GM21576 (cell line): ENCODE measurements at regions not wholly inside any gene's neighbourhood (a gene's known extent, or its start where the extent isn't known, plus 50 kb on each side); places are given as distances from the start of the nearest gene placed in this dataset.
"Not testable (repeated sequence)": the region's sequence is repeated elsewhere in the genome, so short reads cannot be mapped to it uniquely, and the experiment has no call there.

Experiments
- ATAC-seq: cut with Tn5 transposase; IDR thresholded peaks from one replicate; pipeline ENCODE4 v1.9.1; 2021; ENCODE audit warnings: mild to moderate bottlenecking, moderate library complexity; ENCODE audit not compliant: unreplicated experiment

DNA sequence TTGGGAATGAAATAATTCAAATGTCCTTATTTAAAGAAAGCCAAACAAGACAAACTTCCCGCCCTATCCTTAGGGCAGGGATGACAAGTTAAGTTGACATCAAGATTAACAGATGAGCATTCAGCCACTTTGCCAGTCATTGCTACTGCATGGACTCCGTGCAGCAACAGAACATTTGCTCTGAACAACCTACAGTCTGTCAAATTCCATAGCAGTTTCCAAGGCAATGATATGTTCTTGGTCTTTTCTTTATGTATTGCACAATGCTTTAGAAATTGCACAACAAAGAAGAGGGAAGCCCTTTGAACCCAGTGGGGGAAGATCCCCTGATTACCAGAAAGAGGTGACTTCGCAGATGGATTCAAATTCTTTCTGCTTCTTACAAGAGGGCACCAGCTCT is 269.8 kb downstream of the BCAT1 start:
- ATAC-seq, result no peak

GRCh38 chr12:24678436-24678835 is 270.5 kb downstream of the BCAT1 start:
- ATAC-seq, result no peak

DNA sequence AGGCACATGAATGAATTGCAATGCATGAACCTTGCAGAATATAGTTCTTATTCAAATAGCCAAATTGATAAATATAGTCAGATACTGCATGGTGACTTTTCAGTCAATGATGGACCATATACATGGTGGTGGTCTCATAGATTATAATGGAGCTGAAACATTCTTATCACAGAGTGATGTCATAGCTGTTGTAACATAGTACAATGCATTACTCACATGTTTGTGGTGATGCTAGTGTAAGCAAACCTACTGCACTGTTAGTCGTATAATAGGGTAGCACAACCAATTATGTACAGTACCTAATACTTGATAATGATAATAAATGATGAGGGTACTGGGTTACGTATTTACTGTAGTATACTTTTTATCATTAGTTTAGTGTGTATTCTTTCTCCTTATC is 280.3 kb downstream of the BCAT1 start:
- no peak for ATAC-seq

GRCh38 chr12:24664161-24664880 is 284.6 kb downstream of the BCAT1 start:
- no peak for ATAC-seq

GRCh38 chr12:24661657-24662096 is 287.2 kb downstream of the BCAT1 start:
- no peak for ATAC-seq

DNA sequence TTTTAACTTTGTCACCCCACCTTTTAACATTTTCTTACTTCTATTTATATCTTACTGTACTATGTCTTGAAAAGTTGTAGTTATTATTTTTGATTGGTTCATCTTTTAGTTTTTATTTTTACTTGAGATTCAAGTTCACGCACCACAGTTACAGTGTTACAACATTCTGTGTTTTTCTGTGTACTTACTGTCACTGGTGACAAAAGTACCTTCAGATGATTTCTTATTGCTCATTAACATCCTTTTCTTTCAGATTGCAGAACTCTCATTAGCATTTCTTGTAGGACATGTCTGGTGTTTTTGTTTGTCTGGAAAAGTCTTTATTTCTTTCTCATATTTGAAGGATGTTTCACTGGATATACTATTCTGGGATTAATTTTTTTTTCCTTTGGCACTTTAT is 289.9 kb downstream of the BCAT1 start:
- ATAC-seq, result no peak

GRCh38 chr12:24654344-24654743 is 294.6 kb downstream of the BCAT1 start:
- ATAC-seq, result not testable (repeated sequence)

GRCh38 chr12:24649634-24650033 is 299.3 kb downstream of the BCAT1 start:
- no peak for ATAC-seq

- ATAC-seq, result no peak
These were observed 299.7 kb downstream of the BCAT1 start for GRCh38 chr12:24649209-24649608.

DNA sequence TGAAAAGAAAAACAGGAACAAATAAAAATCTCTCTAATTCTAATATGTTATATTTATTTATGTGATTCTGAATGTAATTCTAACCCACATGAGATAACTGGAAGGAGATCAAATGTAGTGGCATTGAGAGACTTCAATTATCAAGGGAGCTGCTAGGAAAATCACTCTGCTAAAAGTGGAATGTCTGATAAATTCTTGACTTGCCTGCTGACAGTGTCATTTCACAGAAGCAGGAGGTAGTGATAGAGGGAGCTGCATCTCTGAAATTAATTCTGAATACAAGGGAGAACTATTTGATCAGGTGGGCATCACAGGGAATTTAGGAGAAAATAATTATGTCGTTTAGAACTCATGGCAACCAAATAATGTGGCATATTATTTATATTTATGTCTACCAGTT is 303.6 kb downstream of the BCAT1 start:
- ATAC-seq, result no peak

- no peak for ATAC-seq
These were observed 305.5 kb downstream of the BCAT1 start for GRCh38 chr12:24643120-24644119.

GRCh38 chr12:24639641-24640040 is 309.3 kb downstream of the BCAT1 start:
- ATAC-seq, result no peak

DNA sequence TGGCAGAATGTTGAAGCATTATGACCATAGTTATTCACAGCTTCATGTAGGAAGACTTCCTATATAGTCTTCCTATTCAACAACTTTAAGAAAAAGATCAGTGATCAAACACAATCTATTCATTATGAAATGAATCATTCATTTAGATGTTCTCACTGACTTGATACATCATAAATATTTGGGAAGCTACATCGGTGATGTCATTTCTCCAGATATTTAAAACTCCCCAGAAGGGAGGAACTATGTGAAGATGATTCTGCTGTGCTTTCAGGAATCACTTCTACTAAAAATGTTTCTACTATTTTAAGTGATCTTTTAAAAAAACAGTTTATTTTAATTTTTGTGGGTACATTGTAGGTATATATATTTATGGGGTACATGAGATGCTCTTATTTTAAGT is 316.4 kb downstream of the BCAT1 start:
- ATAC-seq, result no peak

DNA sequence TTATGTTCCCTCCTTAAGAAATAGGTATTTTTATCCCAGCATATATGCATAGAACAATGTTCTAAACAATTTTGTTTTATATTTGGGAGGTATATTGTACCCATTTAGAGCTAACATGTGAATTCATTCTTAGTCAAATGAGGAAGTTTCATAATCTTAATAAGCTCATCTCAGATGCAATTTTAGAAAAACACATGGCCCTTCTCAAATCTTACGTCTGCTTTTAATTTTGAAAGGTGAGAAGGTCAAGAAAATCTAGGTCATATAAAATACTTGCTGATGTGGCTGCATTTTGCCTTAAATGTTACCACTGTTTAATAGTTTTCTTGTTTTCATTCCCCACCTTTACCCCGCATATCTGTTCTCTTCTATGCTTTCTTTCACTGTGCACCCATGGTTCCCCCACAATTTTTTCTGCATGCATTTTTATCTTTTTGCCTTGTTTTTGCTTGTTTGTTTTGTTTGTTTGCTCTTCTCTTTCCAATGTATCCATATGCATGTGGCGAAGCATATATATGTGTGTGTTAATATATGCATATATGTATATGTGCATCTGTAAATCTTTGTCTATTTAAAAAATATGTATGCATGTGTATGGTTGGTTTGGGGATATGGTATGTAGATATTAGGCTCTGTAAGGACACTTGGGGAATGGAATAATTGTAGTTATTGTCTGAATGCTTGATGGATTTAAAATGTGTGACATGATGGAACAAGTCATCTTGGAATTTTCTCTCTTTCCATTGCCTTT is 317.1 kb downstream of the BCAT1 start:
- no peak for ATAC-seq

- no peak for ATAC-seq
These were observed 318.0 kb downstream of the BCAT1 start for GRCh38 chr12:24630856-24631255.

DNA sequence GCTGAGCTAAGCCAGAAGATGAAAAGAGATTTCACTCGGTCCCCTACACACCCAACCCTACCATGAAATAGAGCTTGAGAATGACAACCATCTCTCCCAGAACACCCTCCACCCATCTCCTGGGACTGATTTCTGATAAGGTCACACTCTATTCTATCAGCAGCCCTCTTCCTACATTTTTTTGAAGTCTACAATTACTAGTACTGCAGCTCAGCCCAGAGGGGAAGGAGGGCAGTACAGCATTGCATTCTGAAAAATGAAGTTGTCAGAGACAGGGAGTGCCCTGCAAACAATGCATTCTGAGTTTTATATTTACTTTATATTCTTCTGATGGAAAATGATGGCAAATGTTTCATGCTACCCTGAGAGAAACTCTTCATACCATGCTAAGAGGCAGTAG is 318.5 kb downstream of the BCAT1 start:
- ATAC-seq, result no peak

GRCh38 chr12:24625103-24625502 is 323.8 kb downstream of the BCAT1 start:
- ATAC-seq, result no peak

DNA sequence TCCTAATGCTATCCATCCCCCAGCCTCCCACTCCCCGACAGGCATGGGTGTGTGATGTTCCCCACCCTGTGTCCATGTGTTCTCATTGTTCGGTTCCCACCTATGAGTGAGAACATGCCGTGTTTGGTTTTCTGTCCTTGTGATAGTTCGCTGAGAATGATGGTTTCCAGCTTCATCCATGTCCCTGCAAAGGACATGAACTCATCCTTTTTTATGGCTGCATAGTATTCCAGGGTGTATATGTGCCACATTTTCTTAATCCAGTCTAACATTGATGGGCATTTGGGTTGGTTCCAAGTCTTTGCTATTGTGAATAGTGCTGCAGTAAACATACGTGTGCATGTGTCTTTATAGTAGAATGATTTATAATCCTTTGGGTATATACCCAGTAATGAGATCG is 328.9 kb downstream of the BCAT1 start:
- not testable (repeated sequence) for ATAC-seq

- no peak for ATAC-seq
These were observed 331.4 kb downstream of the BCAT1 start for GRCh38 chr12:24617471-24617870.

- ATAC-seq, result no peak
These were observed 332.9 kb downstream of the BCAT1 start for GRCh38 chr12:24615967-24616411.

GRCh38 chr12:24608637-24609285 is 340.1 kb downstream of the BCAT1 start:
- ATAC-seq, result no peak
